ENCODE measurements at regions not wholly inside any gene's neighbourhood (a gene's known extent, or its start where the extent isn't known, plus 50 kb on each side); places are given as distances from the start of the nearest gene placed in this dataset.

DNA sequence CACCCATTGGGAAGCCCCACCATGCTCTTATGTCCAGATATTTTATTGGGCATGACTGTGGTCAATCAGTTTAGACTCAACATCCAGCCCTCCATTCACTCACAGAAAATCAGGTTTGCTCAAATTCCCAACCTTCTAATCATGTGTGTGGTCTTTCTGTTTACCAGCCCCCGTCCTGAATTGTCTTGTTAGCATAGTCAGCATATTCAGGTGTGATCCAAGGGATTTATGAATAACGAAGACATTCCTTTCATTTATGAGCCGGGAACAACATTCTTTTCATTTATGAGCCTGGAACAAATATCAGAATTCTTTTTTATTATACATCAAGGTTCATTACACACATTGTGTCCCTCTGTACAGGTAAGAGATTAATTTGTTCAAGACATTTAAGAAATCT lies 376.3 kb upstream of the POM121L12 start:
- TF ChIP-seq, protein P1, sequence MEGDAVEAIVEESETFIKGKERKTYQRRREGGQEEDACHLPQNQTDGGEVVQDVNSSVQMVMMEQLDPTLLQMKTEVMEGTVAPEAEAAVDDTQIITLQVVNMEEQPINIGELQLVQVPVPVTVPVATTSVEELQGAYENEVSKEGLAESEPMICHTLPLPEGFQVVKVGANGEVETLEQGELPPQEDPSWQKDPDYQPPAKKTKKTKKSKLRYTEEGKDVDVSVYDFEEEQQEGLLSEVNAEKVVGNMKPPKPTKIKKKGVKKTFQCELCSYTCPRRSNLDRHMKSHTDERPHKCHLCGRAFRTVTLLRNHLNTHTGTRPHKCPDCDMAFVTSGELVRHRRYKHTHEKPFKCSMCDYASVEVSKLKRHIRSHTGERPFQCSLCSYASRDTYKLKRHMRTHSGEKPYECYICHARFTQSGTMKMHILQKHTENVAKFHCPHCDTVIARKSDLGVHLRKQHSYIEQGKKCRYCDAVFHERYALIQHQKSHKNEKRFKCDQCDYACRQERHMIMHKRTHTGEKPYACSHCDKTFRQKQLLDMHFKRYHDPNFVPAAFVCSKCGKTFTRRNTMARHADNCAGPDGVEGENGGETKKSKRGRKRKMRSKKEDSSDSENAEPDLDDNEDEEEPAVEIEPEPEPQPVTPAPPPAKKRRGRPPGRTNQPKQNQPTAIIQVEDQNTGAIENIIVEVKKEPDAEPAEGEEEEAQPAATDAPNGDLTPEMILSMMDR (IDR thresholded peaks at IDR 0.05; ENCODE audit: insufficient read depth, low read depth, low read length): no peak
- no peak for TF ChIP-seq EZH2 (IDR thresholded peaks at IDR 0.05; ENCODE audit: insufficient read depth, low read length)

Measured in astrocyte (in vitro differentiated cells and primary cell).